ENCODE measurements at regions not wholly inside any gene's neighbourhood (a gene's known extent, or its start where the extent isn't known, plus 50 kb on each side); places are given as distances from the start of the nearest gene placed in this dataset.

DNA sequence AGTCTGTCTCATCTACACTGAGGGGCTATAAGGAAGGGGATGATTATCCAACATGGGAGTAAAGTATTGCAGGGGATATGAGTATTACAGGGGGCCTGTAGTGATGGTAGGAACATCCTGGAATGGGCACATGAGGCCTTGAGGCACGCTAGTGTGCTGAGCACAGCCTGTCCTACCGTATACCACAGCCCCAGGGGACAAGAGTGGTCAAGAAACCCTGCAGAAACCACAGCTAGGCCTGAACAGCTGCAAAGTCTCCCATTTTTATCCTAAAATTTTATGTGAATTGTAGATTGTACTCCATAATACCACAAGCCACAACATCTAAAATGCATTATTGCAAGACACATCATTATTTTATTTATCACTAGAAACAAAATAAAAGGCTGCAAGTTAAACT, 136.3 kb upstream of the ASTN2 start:
- TF ChIP-seq CTCF (IDR thresholded peaks at IDR 0.05) = no peak
- TF ChIP-seq EP300 (IDR thresholded peaks at IDR 0.05) = no peak
- no peak for TF ChIP-seq POLR2A (IDR thresholded peaks at IDR 0.05)
